Activated CD8-positive, alpha-beta T cell treated with anti-CD3 and anti-CD28 coated beads for 36 hours (primary cell): ENCODE measurements at regions not wholly inside any gene's neighbourhood (a gene's known extent, or its start where the extent isn't known, plus 50 kb on each side); places are given as distances from the start of the nearest gene placed in this dataset.
A peak's percentile ranks its signal among the peaks of the same experiment; 100 is the strongest.

Experiments
- ATAC-seq: fragments of 200-7000 bp; cut with Tn5 transposase; one replicate; pipeline ENCODE4 v1.10.0; 2021; ENCODE audit warnings: mild to moderate bottlenecking, moderate library complexity
- CTCF ChIA-PET: fragments of 350-600 bp; sonication (Branson Sonifier 250); formaldehyde crosslinking; loops from one replicate; lab custom pipeline; 2021; ENCODE audit warnings: antibody characterized with exemption; lab: Charles Lee
- POLR2A ChIA-PET: fragments of 350-600 bp; sonication (Branson Sonifier 250); formaldehyde crosslinking; loops from one replicate; lab custom pipeline; 2021; ENCODE audit warnings: antibody characterized with exemption; lab: Charles Lee
- DNase-seq: peaks from one replicate; pipeline ENCODE4 v3.0.0-alpha.2; 2020
- H3K27ac Mint-ChIP-seq: one replicate; pipeline ENCODE4 v1.8.0; 2021; ENCODE audit warnings: mild to moderate bottlenecking, mixed read lengths
- H3K27me3 Mint-ChIP-seq: one replicate; pipeline ENCODE4 v1.8.0; 2021; ENCODE audit warnings: mixed read lengths
- H3K36me3 Mint-ChIP-seq: one replicate; pipeline ENCODE4 v1.8.0; 2021; ENCODE audit warnings: low read depth, mixed read lengths
- H3K4me1 Mint-ChIP-seq: one replicate; pipeline ENCODE4 v1.8.0; 2021; ENCODE audit warnings: low read depth, mixed read lengths
- H3K4me3 Mint-ChIP-seq: one replicate; pipeline ENCODE4 v1.8.0; 2021; ENCODE audit warnings: mild to moderate bottlenecking, moderate library complexity, mixed read lengths
- H3K9me3 Mint-ChIP-seq: one replicate; pipeline ENCODE4 v1.8.0; 2021; ENCODE audit warnings: mixed read lengths
- intact Hi-C: fragments of 100-400 bp; cut with micrococcal nuclease; formaldehyde crosslinking; loops from one replicate; pipeline ENCODE4 v1.10.0; 2022
- TF ChIP-seq, protein P1 (sequence below): fragments of 200-600 bp; IDR thresholded peaks from one replicate; pipeline ENCODE4 v1.8.0; 2022; ENCODE audit warnings: antibody characterized with exemption, mild to moderate bottlenecking

- POLR2A ChIA-PET = no interaction called here
- Mint-ChIP-seq H3K9me3 (peaks cover 6% of the 10 kb centered on the region), H3K27ac (no peak overlapping the region), H3K4me1 (no peaks in the 10 kb centered on the region), H3K36me3 (peaks cover 3% of the 10 kb centered on the region), H3K27me3 (peaks cover 3% of the 10 kb centered on the region), H3K4me3 (no peak overlapping the region)
- TF ChIP-seq, protein P1, sequence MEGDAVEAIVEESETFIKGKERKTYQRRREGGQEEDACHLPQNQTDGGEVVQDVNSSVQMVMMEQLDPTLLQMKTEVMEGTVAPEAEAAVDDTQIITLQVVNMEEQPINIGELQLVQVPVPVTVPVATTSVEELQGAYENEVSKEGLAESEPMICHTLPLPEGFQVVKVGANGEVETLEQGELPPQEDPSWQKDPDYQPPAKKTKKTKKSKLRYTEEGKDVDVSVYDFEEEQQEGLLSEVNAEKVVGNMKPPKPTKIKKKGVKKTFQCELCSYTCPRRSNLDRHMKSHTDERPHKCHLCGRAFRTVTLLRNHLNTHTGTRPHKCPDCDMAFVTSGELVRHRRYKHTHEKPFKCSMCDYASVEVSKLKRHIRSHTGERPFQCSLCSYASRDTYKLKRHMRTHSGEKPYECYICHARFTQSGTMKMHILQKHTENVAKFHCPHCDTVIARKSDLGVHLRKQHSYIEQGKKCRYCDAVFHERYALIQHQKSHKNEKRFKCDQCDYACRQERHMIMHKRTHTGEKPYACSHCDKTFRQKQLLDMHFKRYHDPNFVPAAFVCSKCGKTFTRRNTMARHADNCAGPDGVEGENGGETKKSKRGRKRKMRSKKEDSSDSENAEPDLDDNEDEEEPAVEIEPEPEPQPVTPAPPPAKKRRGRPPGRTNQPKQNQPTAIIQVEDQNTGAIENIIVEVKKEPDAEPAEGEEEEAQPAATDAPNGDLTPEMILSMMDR = no peak
- intact Hi-C loops = no loop called here
- CTCF ChIA-PET = interaction anchor here (1.1 kb wide), 1 partner anchor 16 kb away, joined by 3 read pairs; no protein-coding TSS in a partner anchor
- DNase-seq (no peak), ATAC-seq (no peak)
Observed at GRCh38 chr1:232404981-232405731, 224.8 kb downstream of the SIPA1L2 start.

DNA sequence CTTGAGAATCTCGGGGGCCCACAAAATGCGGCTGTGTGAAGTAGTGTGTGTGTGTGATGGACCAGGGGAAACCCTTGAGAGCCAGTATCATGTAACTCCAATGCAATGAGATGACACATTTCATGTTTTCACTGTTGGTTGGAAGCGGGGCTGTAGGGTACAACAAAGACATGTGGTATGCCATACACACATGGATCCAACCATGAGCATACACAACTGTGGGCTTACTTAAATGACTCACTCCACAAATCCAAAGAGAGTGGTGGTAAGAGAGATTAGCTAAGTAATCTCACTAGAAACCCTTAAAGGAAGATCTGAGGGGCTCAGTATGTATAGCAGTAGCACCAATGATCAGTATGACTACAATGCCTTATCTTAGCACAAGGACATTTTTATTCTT is 225.7 kb downstream of the SIPA1L2 start:
- H3K4me3 Mint-ChIP-seq = no peak overlapping the region
- peaks cover 2% of the 10 kb centered on the region for H3K9me3 Mint-ChIP-seq
- peaks cover 3% of the 10 kb centered on the region for H3K27me3 Mint-ChIP-seq
- ATAC-seq = no peak
- CTCF ChIA-PET = no interaction called here
- TF ChIP-seq, protein P1 = no peak
- POLR2A ChIA-PET = no interaction called here
- H3K4me1 Mint-ChIP-seq = no peaks in the 10 kb centered on the region
- H3K36me3 Mint-ChIP-seq = no peaks in the 10 kb centered on the region
- H3K27ac Mint-ChIP-seq = no peak overlapping the region
- intact Hi-C loops = no loop called here
- DNase-seq = no peak

- ATAC-seq = no peak
- peaks cover 3% of the 10 kb centered on the region for H3K27me3 Mint-ChIP-seq
- no peaks in the 10 kb centered on the region for H3K9me3 Mint-ChIP-seq
- CTCF ChIA-PET = no interaction called here
- intact Hi-C loops = no loop called here
- POLR2A ChIA-PET = no interaction called here
- no peak for DNase-seq
- no peak overlapping the region for H3K4me3 Mint-ChIP-seq
- H3K36me3 Mint-ChIP-seq = no peaks in the 10 kb centered on the region
- H3K4me1 Mint-ChIP-seq = no peaks in the 10 kb centered on the region
- H3K27ac Mint-ChIP-seq = no peak overlapping the region
- TF ChIP-seq, protein P1 = no peak
Observed at GRCh38 chr1:232403017-232403714, 226.8 kb downstream of the SIPA1L2 start.

- Mint-ChIP-seq H3K27me3 (peaks cover 3% of the 10 kb centered on the region), H3K27ac (no peak overlapping the region), H3K4me3 (no peak overlapping the region), H3K36me3 (no peaks in the 10 kb centered on the region), H3K4me1 (no peaks in the 10 kb centered on the region), H3K9me3 (no peaks in the 10 kb centered on the region)
- CTCF ChIA-PET = no interaction called here
- ATAC-seq (peak; percentile 13), DNase-seq (no peak)
- TF ChIP-seq, protein P1 = no peak
- POLR2A ChIA-PET = no interaction called here
- intact Hi-C loops = no loop called here
Observed at GRCh38 chr1:232398823-232399222, 231.1 kb downstream of the SIPA1L2 start.
